Head of caudate nucleus (tissue), 42 donors: ENCODE measurements at regions not wholly inside any gene's neighbourhood (a gene's known extent, or its start where the extent isn't known, plus 50 kb on each side); places are given as distances from the start of the nearest gene placed in this dataset.
"Not testable (repeated sequence)": the region's sequence is repeated elsewhere in the genome, so short reads cannot be mapped to it uniquely, and the experiment has no call there.

ENCODE experiments used
- DNase-seq, 42 donors: peaks; one replicate each; pipeline versions ENCODE4 v3.0.0 to v3.0.0-alpha.2; 2020 to 2021; ENCODE audit warnings: mixed read lengths in 7 of 42
- intact Hi-C: fragments of 100-400 bp; cut with DNase I; formaldehyde crosslinking; loops from one replicate; pipeline ENCODE4 v1.15.0; 2022

- intact Hi-C loops: not testable (repeated sequence)
- DNase-seq: peak in 3 of 42 donors; percentile 8 to 32 (median 13)
Measured at GRCh38 chr2:91478851-91479718, 2787.6 kb downstream of the RPIA start.

DNA sequence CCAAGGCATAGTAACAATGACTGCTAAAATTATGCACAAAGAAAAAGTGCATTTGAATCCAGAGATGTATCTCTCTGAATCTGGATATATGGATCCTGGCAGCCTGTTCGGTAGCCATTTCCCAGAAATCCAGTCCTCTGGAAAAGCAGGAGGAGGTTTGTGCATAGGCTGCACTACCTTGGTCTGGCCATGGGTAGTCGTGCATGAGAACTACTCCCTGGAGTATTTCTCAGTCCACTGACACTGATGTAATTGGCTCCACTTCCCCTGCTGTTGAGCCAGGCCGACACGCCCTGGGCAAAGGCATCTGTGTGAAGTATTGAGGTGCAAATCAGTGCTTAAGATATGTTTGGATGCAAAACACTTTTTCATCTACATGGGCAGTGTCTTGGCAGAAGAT, 2793.8 kb downstream of the RPIA start:
- intact Hi-C loops: not testable (repeated sequence)
- peak in 1 of 42 donors; percentile 7 for DNase-seq

- intact Hi-C loops, DNase-seq: not testable (repeated sequence)
Measured at GRCh38 chr2:91497129-91498064, 2805.9 kb downstream of the RPIA start.

- DNase-seq, intact Hi-C loops: not testable (repeated sequence)
Measured at GRCh38 chr2:91498065-91498449, 2806.6 kb downstream of the RPIA start.

DNA sequence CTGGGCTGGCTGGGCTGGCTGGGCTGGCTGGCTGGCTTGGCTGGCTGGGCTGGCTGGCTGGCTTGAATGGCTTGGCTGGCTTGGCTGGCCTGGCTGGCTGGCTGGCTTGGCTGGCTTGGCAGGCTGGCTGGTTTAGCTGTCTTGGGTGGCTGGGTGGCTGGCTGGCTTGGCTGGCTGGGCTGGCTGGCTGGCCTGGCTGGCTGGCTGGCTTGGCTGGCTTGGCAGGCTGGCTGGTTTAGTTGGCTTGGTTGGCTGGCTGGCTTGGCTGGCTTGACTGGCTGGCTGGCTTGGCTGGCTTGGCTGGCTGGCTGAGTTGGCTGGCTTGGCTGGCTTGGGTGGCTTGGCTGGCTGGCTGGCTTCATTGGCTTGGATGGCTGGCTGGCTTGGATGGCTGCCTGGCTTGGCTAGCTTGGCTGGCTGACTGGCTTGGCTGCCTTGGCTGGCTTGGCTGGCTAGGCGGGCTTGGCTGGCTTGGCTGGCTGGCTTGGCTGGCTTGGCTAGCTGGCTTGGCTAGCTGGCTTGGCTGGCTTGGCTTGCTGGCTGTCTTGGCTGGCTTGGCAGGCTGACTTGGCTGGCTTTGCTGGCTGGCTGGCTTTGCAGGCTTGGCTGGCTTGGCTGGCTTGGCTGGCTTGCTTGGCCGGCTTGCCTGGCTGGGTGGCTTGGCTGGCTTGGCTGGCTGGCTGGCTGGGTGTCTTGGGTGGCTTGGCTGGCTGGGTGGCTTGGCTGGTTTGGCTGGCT, 2807.2 kb downstream of the RPIA start:
- intact Hi-C loops: not testable (repeated sequence)
- DNase-seq: peak in 3 of 42 donors; percentile 9 to 37 (median 23)

DNA sequence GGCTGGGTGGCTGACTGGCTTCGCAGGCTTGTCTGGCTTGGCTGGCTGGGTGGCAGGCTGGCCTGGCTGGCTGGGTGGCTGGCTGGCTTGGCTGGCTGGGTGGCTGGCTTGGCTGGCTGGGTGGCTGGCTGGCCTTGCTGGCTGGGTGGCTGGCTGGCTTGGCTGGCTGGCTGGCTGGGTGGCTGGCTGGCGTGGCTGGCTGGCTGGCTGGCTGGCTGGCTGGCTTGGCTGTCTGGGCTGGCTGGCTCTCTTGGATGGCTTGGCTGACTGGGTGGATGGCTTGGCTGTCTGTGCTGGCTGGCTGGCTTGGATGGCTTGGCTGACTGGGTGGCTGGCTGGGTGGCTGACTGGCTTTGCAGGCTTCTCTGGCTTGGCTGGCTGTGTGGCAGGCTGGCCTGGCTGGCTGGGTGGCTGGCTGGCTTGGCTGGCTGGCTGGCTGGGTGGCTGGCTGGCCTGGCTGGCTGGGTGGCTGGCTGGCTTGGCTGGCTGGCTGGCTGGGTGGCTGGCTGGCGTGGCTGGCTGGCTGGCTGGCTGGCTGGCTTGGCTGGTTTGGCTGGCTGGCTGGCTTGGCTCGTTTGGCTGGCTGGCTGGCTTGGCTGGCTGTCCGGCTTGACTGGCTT, 2808.1 kb downstream of the RPIA start:
- intact Hi-C loops: not testable (repeated sequence)
- DNase-seq: peak in 1 of 42 donors; percentile 13

DNA sequence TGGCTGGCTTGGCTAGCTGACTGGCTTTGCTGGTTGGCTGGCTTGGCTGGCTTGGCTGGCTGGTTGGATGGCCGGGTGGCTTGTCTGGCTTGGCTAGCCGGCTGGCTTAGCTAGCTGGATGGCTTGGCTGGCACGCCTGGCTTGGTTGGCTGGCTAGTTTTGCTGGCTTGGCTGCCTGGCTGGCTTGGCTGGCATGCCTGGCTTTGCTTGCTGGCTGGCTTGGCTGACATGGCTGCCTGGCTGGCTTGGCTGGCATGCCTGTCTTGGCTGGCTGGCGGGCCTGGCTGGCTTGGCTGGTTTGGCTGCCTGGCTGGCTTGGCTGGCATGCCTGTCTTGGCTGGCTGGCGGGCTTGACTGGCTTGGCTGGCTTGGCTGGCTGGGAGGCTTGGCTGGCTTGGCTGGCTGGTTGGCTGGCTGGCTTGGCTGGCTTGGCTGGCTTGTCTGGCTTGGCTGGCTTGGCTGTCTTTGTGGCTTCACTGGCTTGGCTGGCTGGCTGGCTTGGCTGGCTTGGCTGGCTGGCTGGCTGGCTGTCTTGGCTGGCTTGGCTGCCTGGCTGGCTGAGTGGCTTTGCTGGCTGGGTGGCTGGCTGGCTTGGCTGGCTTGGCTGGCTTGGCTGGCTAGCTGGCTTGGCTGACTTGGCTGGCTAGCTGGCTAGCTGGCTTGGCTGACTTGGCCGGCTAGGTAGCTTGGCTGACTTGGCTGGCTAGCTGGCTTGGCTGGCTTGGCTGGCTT, 2808.9 kb downstream of the RPIA start:
- DNase-seq: peak in 2 of 42 donors; percentile 9 to 13
- intact Hi-C loops: not testable (repeated sequence)

DNA sequence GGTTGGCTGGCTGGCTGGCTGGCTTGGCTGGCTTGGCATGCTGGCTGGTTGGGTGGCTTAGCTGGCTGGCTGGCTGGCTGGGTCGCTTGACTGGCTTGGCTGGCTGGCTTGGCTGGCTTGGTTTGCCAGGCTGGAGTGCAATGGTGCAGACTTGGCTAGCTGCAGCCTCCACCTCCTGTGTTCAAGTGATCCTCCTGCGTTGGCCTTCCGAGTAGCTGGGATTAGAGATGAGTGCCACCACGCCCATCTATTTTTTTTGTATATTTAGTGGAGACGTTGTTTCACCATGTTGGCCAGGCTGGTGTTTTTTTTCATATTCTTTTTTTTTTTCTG, 2809.5 kb downstream of the RPIA start:
- intact Hi-C loops, DNase-seq: not testable (repeated sequence)

GRCh38 chr2:91501481-91502080, 2810.1 kb downstream of the RPIA start:
- intact Hi-C loops, DNase-seq: not testable (repeated sequence)

DNA sequence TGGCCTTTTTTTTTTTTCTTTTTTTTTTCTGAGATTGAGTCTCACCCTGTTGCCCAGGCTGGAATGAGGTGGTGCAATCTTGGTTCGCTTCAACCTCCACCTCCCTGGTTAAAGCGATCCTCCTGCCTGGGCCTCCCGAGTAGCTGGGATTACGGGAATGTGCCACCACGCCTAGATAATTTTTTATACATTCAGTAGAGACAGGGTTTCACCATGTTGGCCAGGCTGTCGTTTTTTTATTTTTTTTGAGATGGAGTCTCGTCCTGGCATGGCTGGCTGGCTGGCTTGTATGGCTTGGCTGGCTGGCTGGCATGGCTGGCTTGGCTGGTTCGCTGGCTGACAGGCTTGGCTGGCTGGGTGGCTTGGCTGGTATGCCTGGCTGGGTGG, 2812.1 kb downstream of the RPIA start:
- intact Hi-C loops, DNase-seq: not testable (repeated sequence)

DNA sequence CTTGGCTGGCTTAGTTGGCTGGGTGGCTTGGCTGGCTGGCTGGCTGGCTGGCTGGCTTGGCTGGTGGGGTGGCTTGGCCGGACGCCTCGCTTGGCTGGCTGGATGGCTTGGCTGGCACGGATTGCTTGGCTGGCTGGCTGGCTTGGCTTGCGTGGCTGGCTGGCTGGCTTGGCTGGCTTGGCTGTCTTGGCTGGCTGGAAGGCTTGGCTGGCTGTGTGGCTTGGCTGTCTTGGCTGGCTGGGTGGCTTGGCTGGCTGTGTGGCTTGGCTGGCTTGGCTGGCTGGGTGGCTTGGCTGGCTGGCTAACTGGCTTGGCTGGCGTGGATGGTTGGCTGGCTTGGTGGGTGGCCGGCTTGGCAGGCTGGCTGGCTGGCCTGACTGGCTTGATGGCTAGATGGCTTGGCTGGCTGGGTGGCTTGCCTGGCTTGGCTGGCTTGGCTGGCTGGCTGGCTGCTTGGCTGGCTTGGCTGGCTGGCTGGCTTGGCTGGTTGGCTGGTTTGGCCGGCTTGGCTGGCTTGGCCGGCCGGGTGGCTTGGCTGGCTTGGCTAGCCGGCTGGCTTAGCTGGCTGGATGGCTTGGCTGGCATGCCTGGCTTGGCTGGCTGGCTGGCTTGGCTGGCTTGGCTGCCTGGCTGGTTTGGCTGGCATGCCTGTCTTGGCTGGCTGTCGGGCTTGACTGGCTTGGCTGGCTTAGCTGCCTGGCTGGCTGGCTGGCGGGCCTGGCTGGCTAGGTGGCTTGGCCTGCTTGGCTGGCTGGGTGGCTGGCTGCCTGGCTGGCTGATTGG, 2812.7 kb downstream of the RPIA start:
- DNase-seq: peak in 1 of 42 donors; percentile 8
- intact Hi-C loops: not testable (repeated sequence)

DNA sequence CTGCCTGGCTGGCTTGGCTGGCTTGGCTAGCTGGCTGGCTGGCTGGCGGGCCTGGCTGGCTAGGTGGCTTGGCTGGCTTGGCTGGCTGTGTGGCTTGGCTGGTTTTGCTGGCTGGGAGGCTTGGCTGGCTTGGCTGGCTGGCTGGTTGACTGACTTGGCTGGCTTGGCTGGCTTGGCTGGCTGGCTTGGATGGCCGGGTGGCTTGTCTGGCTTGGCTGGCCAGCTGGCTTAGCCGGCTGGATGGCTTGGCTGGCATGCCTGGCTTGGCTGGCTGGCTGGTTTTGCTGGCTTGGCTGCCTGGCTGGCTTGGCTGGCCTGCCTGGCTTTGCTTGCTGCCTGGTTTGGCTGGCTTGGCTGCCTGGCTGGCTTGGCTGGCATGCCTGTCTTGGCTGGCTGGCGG, 2817.3 kb downstream of the RPIA start:
- intact Hi-C loops: not testable (repeated sequence)
- DNase-seq: peak in 4 of 42 donors; percentile 6 to 30 (median 8)

DNA sequence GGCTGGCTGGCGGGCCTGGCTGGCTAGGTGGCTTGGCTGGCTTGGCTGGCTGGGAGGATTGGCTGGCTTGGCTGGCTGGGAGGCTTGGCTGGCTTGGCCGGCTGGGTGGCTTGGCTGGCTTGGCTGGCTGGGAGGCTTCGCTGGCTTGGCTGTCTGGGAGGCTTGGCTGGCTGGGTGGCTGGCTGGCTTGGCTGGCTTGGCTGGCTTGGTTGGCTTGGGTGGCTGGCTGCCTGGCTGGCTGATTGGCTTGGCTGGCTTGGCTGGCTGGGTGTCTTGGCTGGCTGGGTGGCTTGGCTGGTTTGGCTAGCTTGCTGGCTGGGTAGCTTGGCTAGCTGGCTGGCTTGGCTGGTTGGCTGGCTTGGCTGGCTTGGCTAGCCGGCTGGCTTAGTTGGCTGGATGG, 2817.8 kb downstream of the RPIA start:
- DNase-seq: peak in 2 of 42 donors; percentile 9 to 31
- intact Hi-C loops: not testable (repeated sequence)

DNA sequence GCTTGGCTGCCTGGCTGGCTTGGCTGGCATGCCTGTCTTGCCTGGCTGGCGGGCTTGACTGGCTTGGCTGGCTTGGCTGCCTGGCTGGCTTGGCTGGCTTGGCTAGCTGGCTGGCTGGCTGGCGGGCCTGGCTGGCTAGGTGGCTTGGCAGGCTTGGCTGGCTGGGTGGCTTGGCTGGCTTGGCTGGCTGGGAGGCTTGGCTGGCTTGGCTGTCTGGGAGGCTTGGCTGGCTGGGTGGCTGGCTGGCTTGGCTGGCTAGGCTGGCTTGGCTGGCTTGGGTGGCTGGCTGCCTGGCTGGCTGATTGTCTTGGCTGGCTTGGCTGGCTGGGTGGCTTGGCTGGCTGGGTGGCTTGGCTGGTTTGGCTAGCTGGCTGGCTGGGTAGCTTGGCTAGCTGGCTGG, 2819.7 kb downstream of the RPIA start:
- intact Hi-C loops: not testable (repeated sequence)
- DNase-seq: peak in 1 of 42 donors; percentile 23

DNA sequence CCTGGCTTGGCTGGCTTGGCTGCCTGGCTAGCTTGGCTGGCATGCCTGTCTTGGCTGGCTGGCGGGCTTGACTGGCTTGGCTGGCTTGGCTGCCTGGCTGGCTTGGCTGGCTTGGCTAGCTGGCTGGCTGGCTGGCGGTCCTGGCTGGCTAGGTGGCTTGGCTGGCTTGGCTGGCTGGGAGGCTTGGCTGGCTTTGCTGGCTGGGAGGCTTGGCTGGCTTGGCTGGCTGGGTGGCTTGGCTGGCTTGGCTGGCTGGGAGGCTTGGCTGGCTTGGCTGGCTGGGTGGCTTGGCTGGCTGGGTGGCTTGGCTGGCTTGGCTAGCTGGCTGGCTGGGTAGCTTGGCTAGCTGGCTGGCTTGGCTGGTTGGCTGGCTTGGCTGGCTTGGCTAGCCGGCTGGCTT, 2824.5 kb downstream of the RPIA start:
- peak in 1 of 42 donors; percentile 7 for DNase-seq
- intact Hi-C loops: not testable (repeated sequence)

DNA sequence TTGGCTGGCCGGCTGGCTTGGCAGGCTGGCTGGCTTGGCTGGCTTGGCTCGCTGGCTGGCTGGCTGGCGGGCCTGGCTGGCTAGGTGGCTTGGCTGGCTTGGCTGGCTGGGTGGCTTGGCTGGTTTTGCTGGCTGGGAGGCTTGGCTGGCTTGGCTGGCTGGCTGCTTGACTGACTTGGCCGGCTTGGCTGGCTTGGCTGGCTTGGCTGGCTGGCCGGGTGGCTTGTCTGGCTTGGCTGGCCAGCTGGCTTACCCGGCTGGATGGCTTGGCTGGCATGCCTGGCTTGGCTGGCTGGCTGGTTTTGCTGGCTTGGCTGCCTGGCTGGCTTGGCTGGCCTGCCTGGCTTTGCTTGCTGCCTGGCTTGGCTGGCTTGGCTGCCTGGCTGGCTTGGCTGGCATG, 2825.2 kb downstream of the RPIA start:
- intact Hi-C loops: not testable (repeated sequence)
- peak in 2 of 42 donors; percentile 11 to 28 for DNase-seq

DNA sequence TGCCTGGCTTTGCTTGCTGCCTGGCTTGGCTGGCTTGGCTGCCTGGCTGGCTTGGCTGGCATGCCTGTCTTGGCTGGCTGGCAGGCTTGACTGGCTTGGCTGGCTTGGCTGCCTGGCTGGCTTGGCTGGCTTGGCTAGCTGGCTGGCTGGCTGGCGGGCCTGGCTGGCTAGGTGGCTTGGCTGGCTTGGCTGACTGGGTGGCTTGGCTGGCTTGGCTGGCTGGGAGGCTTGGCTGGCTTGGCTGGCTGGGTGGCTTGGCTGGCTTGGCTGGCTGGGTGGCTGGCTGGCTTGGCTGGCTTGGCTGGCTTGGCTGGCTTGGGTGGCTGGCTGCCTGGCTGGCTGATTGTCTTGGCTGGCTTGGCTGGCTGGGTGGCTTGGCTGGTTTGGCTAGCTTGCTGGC, 2826.4 kb downstream of the RPIA start:
- intact Hi-C loops: not testable (repeated sequence)
- peak in 2 of 42 donors; percentile 9 to 28 for DNase-seq
